ENCODE measurements at regions not wholly inside any gene's neighbourhood (a gene's known extent, or its start where the extent isn't known, plus 50 kb on each side); places are given as distances from the start of the nearest gene placed in this dataset.

GRCh38 chr6:88263591-88263990 lies 97.4 kb upstream of the CNR1 start:
- H3K27ac ChIP-seq = no peak overlapping the region
- no peaks in the 10 kb centered on the region for H3K9me3 ChIP-seq
- intact Hi-C loops (cut with DNase I) = no loop called here
- TF ChIP-seq EP300 (IDR thresholded peaks at IDR 0.05) (no peak), CTCF (IDR thresholded peaks at IDR 0.05) (no peak), POLR2A (IDR thresholded peaks at IDR 0.05) (no peak)
- no peak overlapping the region for H3K4me3 ChIP-seq
- 83 to 93% (median 84%) methylated on average over 3 of the region's 3 CpGs for WGBS, 3 donors
- no peaks in the 10 kb centered on the region for H3K27me3 ChIP-seq
- no peak for DNase-seq
- no peaks in the 10 kb centered on the region for H3K36me3 ChIP-seq
- peaks cover under 1% of the 10 kb centered on the region for H3K4me1 ChIP-seq (ENCODE audit: insufficient read depth)

GRCh38 chr6:88262332-88262731 lies 96.2 kb upstream of the CNR1 start:
- WGBS, 3 donors = 8 to 20% (median 9%) methylated on average over 6 of the region's 6 CpGs
- Histone ChIP-seq H3K9me3 (no peaks in the 10 kb centered on the region), H3K27ac (no peak overlapping the region), H3K36me3 (no peaks in the 10 kb centered on the region), H3K27me3 (no peaks in the 10 kb centered on the region), H3K4me1 (ENCODE audit: insufficient read depth) (no peaks in the 10 kb centered on the region), H3K4me3 (no peak overlapping the region)
- no peak for DNase-seq
- no peak for TF ChIP-seq POLR2A (IDR thresholded peaks at IDR 0.05)
- TF ChIP-seq CTCF (IDR thresholded peaks at IDR 0.05) = no peak
- TF ChIP-seq EP300 (IDR thresholded peaks at IDR 0.05) = no peak
- intact Hi-C loops (cut with DNase I) = no loop called here

- H3K27me3 ChIP-seq = no peaks in the 10 kb centered on the region
- H3K4me3 ChIP-seq = no peak overlapping the region
- intact Hi-C loops (cut with DNase I) = no loop called here
- WGBS, 3 donors = 86 to 89% (median 87%) methylated on average over 7 of the region's 7 CpGs
- TF ChIP-seq CTCF (IDR thresholded peaks at IDR 0.05) = no peak
- no peak for TF ChIP-seq EP300 (IDR thresholded peaks at IDR 0.05)
- TF ChIP-seq POLR2A (IDR thresholded peaks at IDR 0.05) = no peak
- no peak for DNase-seq
- H3K36me3 ChIP-seq = no peaks in the 10 kb centered on the region
- no peak overlapping the region for H3K27ac ChIP-seq
- no peaks in the 10 kb centered on the region for H3K9me3 ChIP-seq
- no peaks in the 10 kb centered on the region for H3K4me1 ChIP-seq (ENCODE audit: insufficient read depth)
Observed at GRCh38 chr6:88251301-88251700, 85.2 kb upstream of the CNR1 start.

- H3K4me3 ChIP-seq = no peak overlapping the region
- WGBS, 3 donors = 85 to 86% (median 85%) methylated on average over 4 of the region's 4 CpGs
- no peaks in the 10 kb centered on the region for H3K36me3 ChIP-seq
- H3K4me1 ChIP-seq (ENCODE audit: insufficient read depth) = no peaks in the 10 kb centered on the region
- intact Hi-C loops (cut with DNase I) = no loop called here
- H3K9me3 ChIP-seq = no peaks in the 10 kb centered on the region
- TF ChIP-seq POLR2A (IDR thresholded peaks at IDR 0.05) (no peak), CTCF (IDR thresholded peaks at IDR 0.05) (no peak), EP300 (IDR thresholded peaks at IDR 0.05) (no peak)
- no peak for DNase-seq
- H3K27me3 ChIP-seq = no peaks in the 10 kb centered on the region
- H3K27ac ChIP-seq = no peak overlapping the region
Observed at GRCh38 chr6:88248709-88249321, 82.7 kb upstream of the CNR1 start.

All from ovary (tissue), 7 donors.